Vagina (tissue), 2 donors: ENCODE measurements at regions not wholly inside any gene's neighbourhood (a gene's known extent, or its start where the extent isn't known, plus 50 kb on each side); places are given as distances from the start of the nearest gene placed in this dataset.

Source experiments
- CTCF ChIP-seq, 3 experiments: fragments of 450-650 bp in 2 of 3; fragments of 200-600 bp in 1 of 3; sonication (generic) in 1 of 3; IDR thresholded peaks; one replicate each; pipeline ENCODE4 v1.5.1; 2017 to 2019; ENCODE audit warnings: antibody characterized with exemption in 3 of 3, mild to moderate bottlenecking in 2 of 3, moderate library complexity in 2 of 3
- POLR2A ChIP-seq, 2 donors: fragments of 450-650 bp; IDR thresholded peaks; one replicate each; pipeline ENCODE4 v1.6.1; 2017; ENCODE audit warnings: antibody characterized with exemption in 2 of 2, mild to moderate bottlenecking in 2 of 2, moderate library complexity in 2 of 2
- POLR2AphosphoS5 ChIP-seq, 2 donors: sonication (generic); formaldehyde crosslinking; IDR thresholded peaks; one replicate each; pipeline ENCODE4 v1.9.0; 2017; ENCODE audit warnings: antibody characterized with exemption in 2 of 2, mild to moderate bottlenecking in 2 of 2, low read depth in 1 of 2; ENCODE audit not compliant: insufficient read depth in 1 of 2

- TF ChIP-seq CTCF (IDR thresholded peaks at IDR 0.05) (no peak), POLR2A (IDR thresholded peaks at IDR 0.05) (no peak), POLR2AphosphoS5 (IDR thresholded peaks at IDR 0.05; ENCODE audit: insufficient read depth in 1 of 2, low read depth in 1 of 2) (no peak)
These were observed 186.6 kb upstream of the RMST start for GRCh38 chr12:97275728-97276590.
